HPDE6-E6E7 (cell line): ENCODE measurements at regions not wholly inside any gene's neighbourhood (a gene's known extent, or its start where the extent isn't known, plus 50 kb on each side); places are given as distances from the start of the nearest gene placed in this dataset.
"Not testable (repeated sequence)": the region's sequence is repeated elsewhere in the genome, so short reads cannot be mapped to it uniquely, and the experiment has no call there.

Experiments
- DNase-seq: peaks from one replicate; pipeline ENCODE4 v3.0.0; 2011; ENCODE audit warnings: missing footprints; ENCODE audit errors: extremely low spot score

GRCh38 chr5:34439601-34440000 lies 216.5 kb upstream of the RAI14 start:
- no peak for DNase-seq

GRCh38 chr5:34441767-34442166 lies 214.4 kb upstream of the RAI14 start:
- not testable (repeated sequence) for DNase-seq

- no peak for DNase-seq
Measured at GRCh38 chr5:34447424-34447823, 208.7 kb upstream of the RAI14 start.

- no peak for DNase-seq
Measured at GRCh38 chr5:34449639-34450038, 206.5 kb upstream of the RAI14 start.

- no peak for DNase-seq
Measured at GRCh38 chr5:34450338-34450737, 205.8 kb upstream of the RAI14 start.

GRCh38 chr5:34452170-34452828 lies 203.8 kb upstream of the RAI14 start:
- DNase-seq = peak; percentile 35

GRCh38 chr5:34455098-34455497 lies 201.0 kb upstream of the RAI14 start:
- DNase-seq = no peak

GRCh38 chr5:34459908-34460307 lies 196.2 kb upstream of the RAI14 start:
- no peak for DNase-seq

GRCh38 chr5:34460496-34460895 lies 195.6 kb upstream of the RAI14 start:
- DNase-seq = no peak

GRCh38 chr5:34464829-34465228 lies 191.3 kb upstream of the RAI14 start:
- no peak for DNase-seq

- DNase-seq = not testable (repeated sequence)
Measured at GRCh38 chr5:34465301-34465700, 190.8 kb upstream of the RAI14 start.

- not testable (repeated sequence) for DNase-seq
Measured at GRCh38 chr5:34466519-34467388, 189.4 kb upstream of the RAI14 start.

GRCh38 chr5:34467436-34467835 lies 188.7 kb upstream of the RAI14 start:
- DNase-seq = no peak

- DNase-seq = not testable (repeated sequence)
Measured at GRCh38 chr5:34467984-34468383, 188.1 kb upstream of the RAI14 start.

GRCh38 chr5:34469971-34470370 lies 186.2 kb upstream of the RAI14 start:
- no peak for DNase-seq

- no peak for DNase-seq
Measured at GRCh38 chr5:34474573-34475021, 181.5 kb upstream of the RAI14 start.

GRCh38 chr5:34475249-34475966 lies 180.7 kb upstream of the RAI14 start:
- DNase-seq = no peak

- no peak for DNase-seq
Measured at GRCh38 chr5:34476941-34477565, 179.1 kb upstream of the RAI14 start.

- no peak for DNase-seq
Measured at GRCh38 chr5:34480810-34481528, 175.2 kb upstream of the RAI14 start.

GRCh38 chr5:34483442-34484033 lies 172.6 kb upstream of the RAI14 start:
- DNase-seq = no peak
